ENCODE measurements at regions not wholly inside any gene's neighbourhood (a gene's known extent, or its start where the extent isn't known, plus 50 kb on each side); places are given as distances from the start of the nearest gene placed in this dataset.

DNA sequence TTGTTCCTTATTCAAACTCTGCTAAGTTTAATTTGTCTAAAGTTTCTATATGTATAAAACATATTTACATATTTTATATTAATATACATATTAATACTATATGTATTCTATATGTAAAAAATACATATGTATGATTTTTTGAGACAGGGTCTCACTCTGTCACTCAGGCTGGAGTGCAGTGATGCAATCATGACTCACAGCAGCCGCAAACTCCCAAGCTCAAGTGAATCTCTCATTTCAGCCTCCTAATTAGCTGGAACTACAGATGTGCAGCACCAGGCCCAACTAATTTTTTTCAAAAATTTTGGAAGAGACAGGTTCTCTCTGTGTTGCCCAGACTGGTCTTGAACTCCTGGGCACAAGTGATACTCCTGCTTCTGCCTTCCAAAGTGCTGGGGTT lies 684.9 kb downstream of the TRAM1L1 start:
- TF ChIP-seq POLR2A (IDR thresholded peaks at IDR 0.05) = no peak
- TF ChIP-seq, protein P1, sequence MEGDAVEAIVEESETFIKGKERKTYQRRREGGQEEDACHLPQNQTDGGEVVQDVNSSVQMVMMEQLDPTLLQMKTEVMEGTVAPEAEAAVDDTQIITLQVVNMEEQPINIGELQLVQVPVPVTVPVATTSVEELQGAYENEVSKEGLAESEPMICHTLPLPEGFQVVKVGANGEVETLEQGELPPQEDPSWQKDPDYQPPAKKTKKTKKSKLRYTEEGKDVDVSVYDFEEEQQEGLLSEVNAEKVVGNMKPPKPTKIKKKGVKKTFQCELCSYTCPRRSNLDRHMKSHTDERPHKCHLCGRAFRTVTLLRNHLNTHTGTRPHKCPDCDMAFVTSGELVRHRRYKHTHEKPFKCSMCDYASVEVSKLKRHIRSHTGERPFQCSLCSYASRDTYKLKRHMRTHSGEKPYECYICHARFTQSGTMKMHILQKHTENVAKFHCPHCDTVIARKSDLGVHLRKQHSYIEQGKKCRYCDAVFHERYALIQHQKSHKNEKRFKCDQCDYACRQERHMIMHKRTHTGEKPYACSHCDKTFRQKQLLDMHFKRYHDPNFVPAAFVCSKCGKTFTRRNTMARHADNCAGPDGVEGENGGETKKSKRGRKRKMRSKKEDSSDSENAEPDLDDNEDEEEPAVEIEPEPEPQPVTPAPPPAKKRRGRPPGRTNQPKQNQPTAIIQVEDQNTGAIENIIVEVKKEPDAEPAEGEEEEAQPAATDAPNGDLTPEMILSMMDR (IDR thresholded peaks at IDR 0.05) = no peak

Data from heart left ventricle (tissue), 13 donors.